Mesendoderm (in vitro differentiated cells): ENCODE measurements at regions not wholly inside any gene's neighbourhood (a gene's known extent, or its start where the extent isn't known, plus 50 kb on each side); places are given as distances from the start of the nearest gene placed in this dataset.

ENCODE experiments used
- DNase-seq: peaks from one replicate; pipeline ENCODE4 v3.0.0; 2013
- H2AK5ac ChIP-seq: 2 replicates; pipeline ENCODE4 v1.6.1; 2013; ENCODE audit warnings: low read length, inconsistent platforms
- H2BK120ac ChIP-seq: 2 replicates; pipeline ENCODE4 v1.6.1; 2013; ENCODE audit warnings: low read depth, mild to moderate bottlenecking, low read length, moderate library complexity, mixed read lengths
- H2BK15ac ChIP-seq: replicated peaks from 2 replicates; pipeline ENCODE4 v1.6.1; 2013; ENCODE audit warnings: low read depth, mild to moderate bottlenecking, moderate library complexity
- H2BK5ac ChIP-seq: 2 replicates; pipeline ENCODE4 v1.6.1; 2013; ENCODE audit warnings: low read length, inconsistent platforms
- H3K18ac ChIP-seq: 2 replicates; pipeline ENCODE4 v1.6.1; 2013; ENCODE audit warnings: mild to moderate bottlenecking, low read length, mixed read lengths
- H3K23ac ChIP-seq: one replicate; pipeline ENCODE4 v1.6.1; 2013; ENCODE audit warnings: low read length
- H3K27ac ChIP-seq: 2 replicates; pipeline ENCODE4 v1.5.1; 2013; ENCODE audit warnings: low read depth, mild to moderate bottlenecking, inconsistent platforms, low read length, moderate library complexity
- H3K27me3 ChIP-seq: 2 replicates; pipeline ENCODE4 v1.6.1; 2013; ENCODE audit warnings: low read length, control low read depth, mild to moderate bottlenecking, inconsistent platforms; ENCODE audit not compliant: insufficient read depth, poor library complexity
- H3K36me3 ChIP-seq: 2 replicates; pipeline ENCODE4 v1.6.1; 2013; ENCODE audit warnings: low read length, inconsistent platforms; ENCODE audit not compliant: control insufficient read depth, insufficient read depth
- H3K4ac ChIP-seq: one replicate; pipeline ENCODE4 v1.6.1; 2013; ENCODE audit warnings: low read depth, mild to moderate bottlenecking, low read length, moderate library complexity
- H3K4me1 ChIP-seq: 2 replicates; pipeline ENCODE4 v1.6.1; 2013; ENCODE audit warnings: low read depth, low read length, inconsistent platforms; ENCODE audit not compliant: control insufficient read depth
- H3K4me2 ChIP-seq: 2 replicates; pipeline ENCODE4 v1.6.1; 2013; ENCODE audit warnings: low read length
- H3K4me3 ChIP-seq: 2 replicates; pipeline ENCODE4 v1.5.1; 2013; ENCODE audit warnings: mild to moderate bottlenecking, low read length
- H3K56ac ChIP-seq: one replicate; pipeline ENCODE4 v1.6.1; 2013; ENCODE audit warnings: low read length
- H3K79me1 ChIP-seq: 2 replicates; pipeline ENCODE4 v1.6.1; 2013; ENCODE audit warnings: low read length, inconsistent platforms
- H3K79me2 ChIP-seq: 2 replicates; pipeline ENCODE4 v1.6.1; 2013; ENCODE audit warnings: mild to moderate bottlenecking, low read length; ENCODE audit not compliant: control insufficient read depth, insufficient read depth
- H3K9ac ChIP-seq: 2 replicates; pipeline ENCODE4 v1.6.1; 2013; ENCODE audit warnings: low read length, inconsistent platforms
- H4K5ac ChIP-seq: one replicate; pipeline ENCODE4 v1.6.1; 2013; ENCODE audit warnings: low read length
- H4K8ac ChIP-seq: one replicate; pipeline ENCODE4 v1.6.1; 2013; ENCODE audit warnings: low read depth, mild to moderate bottlenecking, control low read depth, low read length, moderate library complexity
- WGBS: extraction: QIAGEN DNeasy Blood & Tissue Kit; methylation state at CpG from one replicate; pipeline ENCODE4 v1.1.7; 2013; ENCODE audit warnings: low lambda C conversion rate, missing lambda C conversion rate; ENCODE audit not compliant: insufficient coverage; ENCODE audit errors: extremely low coverage; 5-methylcytosine and 5-hydroxymethylcytosine counted together

- Histone ChIP-seq H4K5ac (no peak overlapping the region), H3K18ac (no peak overlapping the region), H3K36me3 (no peaks in the 10 kb centered on the region), H3K79me1 (no peaks in the 10 kb centered on the region), H3K4me1 (no peaks in the 10 kb centered on the region), H3K56ac (no peak overlapping the region), H2AK5ac (no peak overlapping the region), H2BK5ac (no peak overlapping the region), H3K27ac (no peak overlapping the region), H2BK120ac (no peak overlapping the region), H3K4ac (no peak overlapping the region), H3K23ac (no peak overlapping the region), H3K27me3 (no peaks in the 10 kb centered on the region), H3K79me2 (no peaks in the 10 kb centered on the region), H4K8ac (no peak overlapping the region), H3K4me3 (no peak overlapping the region), H3K9ac (no peak overlapping the region), H2BK15ac (no peak overlapping the region), H3K4me2 (no peak overlapping the region)
- DNase-seq: no peak
- no CpG with 5 or more reads among the region's 1 CpG for WGBS
Measured at GRCh38 chr3:193933451-193933850, 202.5 kb upstream of the HES1 start.

- Histone ChIP-seq H2BK5ac (no peak overlapping the region), H3K56ac (no peak overlapping the region), H2BK120ac (no peak overlapping the region), H3K4me3 (no peak overlapping the region), H3K27ac (no peak overlapping the region), H3K4me1 (no peaks in the 10 kb centered on the region), H3K4me2 (no peak overlapping the region), H2AK5ac (no peak overlapping the region), H4K8ac (no peak overlapping the region), H3K18ac (no peak overlapping the region), H2BK15ac (no peak overlapping the region), H3K4ac (no peak overlapping the region), H3K79me2 (no peaks in the 10 kb centered on the region), H3K79me1 (no peaks in the 10 kb centered on the region), H3K36me3 (no peaks in the 10 kb centered on the region), H3K27me3 (no peaks in the 10 kb centered on the region), H3K23ac (no peak overlapping the region), H4K5ac (no peak overlapping the region), H3K9ac (no peak overlapping the region)
- no peak for DNase-seq
- no CpG with 5 or more reads among the region's 1 CpG for WGBS
Measured at GRCh38 chr3:193935916-193936315, 200.0 kb upstream of the HES1 start.

- no peak overlapping the region for H3K23ac ChIP-seq
- H4K5ac ChIP-seq: no peak overlapping the region
- H2BK120ac ChIP-seq: no peak overlapping the region
- no peak overlapping the region for H3K4me3 ChIP-seq
- no peaks in the 10 kb centered on the region for H3K27me3 ChIP-seq
- no peaks in the 10 kb centered on the region for H3K36me3 ChIP-seq
- no peak overlapping the region for H2BK5ac ChIP-seq
- H2BK15ac ChIP-seq: no peak overlapping the region
- DNase-seq: peak; percentile 29
- H3K18ac ChIP-seq: no peak overlapping the region
- no peak overlapping the region for H3K4ac ChIP-seq
- H3K27ac ChIP-seq: no peak overlapping the region
- H3K4me2 ChIP-seq: no peak overlapping the region
- H3K79me1 ChIP-seq: no peaks in the 10 kb centered on the region
- H3K79me2 ChIP-seq: no peaks in the 10 kb centered on the region
- H2AK5ac ChIP-seq: no peak overlapping the region
- no peak overlapping the region for H4K8ac ChIP-seq
- no peak overlapping the region for H3K9ac ChIP-seq
- no CpG with 5 or more reads among the region's 6 CpGs for WGBS
- H3K4me1 ChIP-seq: no peaks in the 10 kb centered on the region
- H3K56ac ChIP-seq: no peak overlapping the region
Measured at GRCh38 chr3:193938613-193939012, 197.3 kb upstream of the HES1 start.

DNA sequence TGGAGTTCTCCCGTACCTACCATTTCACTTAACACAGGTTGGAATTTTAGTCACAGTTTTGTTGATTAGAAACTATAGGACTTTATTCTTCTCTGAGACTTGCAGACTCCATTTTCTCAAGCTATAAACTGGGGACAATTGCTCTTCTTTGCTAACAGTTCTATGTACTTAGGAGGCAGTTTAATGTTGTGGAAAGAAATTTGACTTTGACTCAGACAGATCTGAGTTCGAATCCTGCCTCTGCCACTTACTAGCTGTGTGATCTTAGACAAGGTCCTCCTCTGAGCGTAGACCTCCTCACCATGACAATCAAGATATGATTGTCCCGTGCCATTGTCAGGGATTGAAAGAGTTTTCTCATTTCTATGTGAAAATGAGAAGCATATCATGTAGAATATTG lies 196.4 kb upstream of the HES1 start:
- H4K8ac ChIP-seq: no peak overlapping the region
- H3K79me1 ChIP-seq: no peaks in the 10 kb centered on the region
- H3K4ac ChIP-seq: no peak overlapping the region
- no peak overlapping the region for H3K9ac ChIP-seq
- WGBS: no CpG with 5 or more reads among the region's 4 CpGs
- no peak overlapping the region for H4K5ac ChIP-seq
- no peak for DNase-seq
- H3K79me2 ChIP-seq: no peaks in the 10 kb centered on the region
- H3K27ac ChIP-seq: no peak overlapping the region
- no peak overlapping the region for H2BK120ac ChIP-seq
- no peak overlapping the region for H3K4me2 ChIP-seq
- no peaks in the 10 kb centered on the region for H3K27me3 ChIP-seq
- H2AK5ac ChIP-seq: no peak overlapping the region
- no peak overlapping the region for H2BK5ac ChIP-seq
- H3K56ac ChIP-seq: no peak overlapping the region
- H3K36me3 ChIP-seq: no peaks in the 10 kb centered on the region
- H3K18ac ChIP-seq: no peak overlapping the region
- no peak overlapping the region for H3K23ac ChIP-seq
- no peak overlapping the region for H2BK15ac ChIP-seq
- H3K4me1 ChIP-seq: peaks cover 3% of the 10 kb centered on the region
- no peak overlapping the region for H3K4me3 ChIP-seq

DNA sequence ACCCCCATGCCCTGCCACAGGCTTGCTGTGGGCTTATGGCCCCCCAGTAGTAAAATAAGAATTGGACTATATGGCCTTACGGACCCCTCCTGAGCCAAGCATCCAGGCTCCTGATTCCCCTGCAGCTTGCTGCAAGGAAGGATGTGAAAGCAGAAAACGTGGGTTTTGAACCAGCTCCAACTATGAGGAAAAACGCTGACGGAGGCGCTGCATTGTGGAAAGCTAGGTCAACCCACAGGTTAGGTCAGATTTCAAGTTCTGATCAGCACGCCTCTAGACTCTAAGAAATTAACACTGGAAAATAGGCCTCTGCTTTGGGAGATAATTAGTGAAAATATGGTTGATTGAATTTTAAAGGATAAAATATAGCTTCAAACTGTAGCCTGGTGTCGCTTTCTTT lies 195.4 kb upstream of the HES1 start:
- H4K8ac ChIP-seq: no peak overlapping the region
- no peak overlapping the region for H2BK120ac ChIP-seq
- H3K4ac ChIP-seq: no peak overlapping the region
- H3K27ac ChIP-seq: no peak overlapping the region
- no peak overlapping the region for H3K9ac ChIP-seq
- H3K4me2 ChIP-seq: no peak overlapping the region
- H2AK5ac ChIP-seq: no peak overlapping the region
- no peaks in the 10 kb centered on the region for H3K79me1 ChIP-seq
- H3K27me3 ChIP-seq: no peaks in the 10 kb centered on the region
- WGBS: no CpG with 5 or more reads among the region's 7 CpGs
- H4K5ac ChIP-seq: no peak overlapping the region
- H3K4me1 ChIP-seq: peaks cover 9% of the 10 kb centered on the region
- no peak overlapping the region for H3K23ac ChIP-seq
- H2BK5ac ChIP-seq: no peak overlapping the region
- H3K56ac ChIP-seq: no peak overlapping the region
- H3K4me3 ChIP-seq: no peak overlapping the region
- no peak overlapping the region for H3K18ac ChIP-seq
- no peak overlapping the region for H2BK15ac ChIP-seq
- DNase-seq: no peak
- no peaks in the 10 kb centered on the region for H3K36me3 ChIP-seq
- H3K79me2 ChIP-seq: no peaks in the 10 kb centered on the region

GRCh38 chr3:193941486-193941885 lies 194.5 kb upstream of the HES1 start:
- WGBS: no CpG with 5 or more reads among the region's 10 CpGs
- Histone ChIP-seq H3K4me2 (no peak overlapping the region), H2BK120ac (no peak overlapping the region), H3K4me1 (peaks cover 9% of the 10 kb centered on the region), H4K8ac (no peak overlapping the region), H3K18ac (no peak overlapping the region), H3K27ac (no peak overlapping the region), H2AK5ac (no peak overlapping the region), H3K27me3 (no peaks in the 10 kb centered on the region), H2BK15ac (no peak overlapping the region), H2BK5ac (no peak overlapping the region), H3K23ac (no peak overlapping the region), H3K56ac (no peak overlapping the region), H4K5ac (no peak overlapping the region), H3K36me3 (no peaks in the 10 kb centered on the region), H3K4ac (no peak overlapping the region), H3K79me1 (no peaks in the 10 kb centered on the region), H3K4me3 (no peak overlapping the region), H3K79me2 (no peaks in the 10 kb centered on the region), H3K9ac (no peak overlapping the region)
- DNase-seq: no peak
